Endodermal cell (in vitro differentiated cells): ENCODE measurements at regions not wholly inside any gene's neighbourhood (a gene's known extent, or its start where the extent isn't known, plus 50 kb on each side); places are given as distances from the start of the nearest gene placed in this dataset.

Source experiments
- DNase-seq: peaks from one replicate; pipeline ENCODE4 v3.0.0-alpha.2; 2017
- H3K27ac ChIP-seq: 2 replicates; pipeline ENCODE4 v1.5.1; 2013; ENCODE audit warnings: mild to moderate bottlenecking, low read depth, low read length, moderate library complexity
- H3K27me3 ChIP-seq: 2 replicates; pipeline ENCODE4 v1.6.1; 2013; ENCODE audit warnings: mild to moderate bottlenecking, low read length, moderate library complexity; ENCODE audit not compliant: insufficient read depth, control insufficient read depth, poor library complexity, severe bottlenecking
- H3K36me3 ChIP-seq: 2 replicates; pipeline ENCODE4 v1.7.0; 2013; ENCODE audit warnings: mild to moderate bottlenecking, low read length, moderate library complexity; ENCODE audit not compliant: control insufficient read depth, insufficient read depth
- H3K4me1 ChIP-seq: one replicate; pipeline ENCODE4 v1.7.0; 2013; ENCODE audit warnings: low read length; ENCODE audit not compliant: control insufficient read depth, insufficient read depth
- H3K4me3 ChIP-seq: 2 replicates; pipeline ENCODE4 v1.5.1; 2013; ENCODE audit warnings: mild to moderate bottlenecking, low read length, moderate library complexity
- H3K9ac ChIP-seq: 2 replicates; pipeline ENCODE4 v1.6.1; 2013; ENCODE audit warnings: mild to moderate bottlenecking, low read length, moderate library complexity; ENCODE audit not compliant: poor library complexity, severe bottlenecking; ENCODE audit errors: extremely low read depth
- H3K9me3 ChIP-seq: 2 replicates; pipeline ENCODE4 v1.6.1; 2013; ENCODE audit warnings: mild to moderate bottlenecking, low read length, moderate library complexity; ENCODE audit not compliant: control insufficient read depth
- H3K27ac Mint-ChIP-seq: 2 replicates; pipeline ENCODE4 v1.8.0; 2020; ENCODE audit warnings: mixed read lengths
- H3K27me3 Mint-ChIP-seq: 2 replicates; pipeline ENCODE4 v1.8.0; 2021; ENCODE audit warnings: mild to moderate bottlenecking, mixed read lengths; ENCODE audit not compliant: insufficient read depth
- H3K36me3 Mint-ChIP-seq: 2 replicates; pipeline ENCODE4 v1.8.0; 2020; ENCODE audit warnings: low read depth, mixed read lengths
- H3K4me1 Mint-ChIP-seq: 2 replicates; pipeline ENCODE4 v1.8.0; 2020; ENCODE audit warnings: mixed read lengths
- H3K4me3 Mint-ChIP-seq: 2 replicates; pipeline ENCODE4 v1.8.0; 2020; ENCODE audit warnings: mild to moderate bottlenecking, moderate library complexity, mixed read lengths
- H3K9me3 Mint-ChIP-seq: 2 replicates; pipeline ENCODE4 v1.8.0; 2020; ENCODE audit warnings: mild to moderate bottlenecking, mixed read lengths
- CTCF ChIP-seq: fragments of 200-600 bp; sonication (generic); conservative IDR thresholded peaks from 2 replicates; pipeline ENCODE4 v1.5.0; 2021; ENCODE audit warnings: antibody characterized with exemption, mild to moderate bottlenecking
- WGBS, 2 experiments: methylation state at CpG; one replicate each; pipeline versions ENCODE4 v1.1.5 to v1.1.7; 2013; ENCODE audit warnings: missing lambda C conversion rate in 2 of 2, mixed read lengths in 1 of 2; ENCODE audit not compliant: insufficient coverage in 1 of 2, insufficient read length in 1 of 2; 5-methylcytosine and 5-hydroxymethylcytosine counted together

- 78 to 100% methylated on average over 1 to 2 of the region's 2 CpGs for WGBS, 2 experiments
- Histone ChIP-seq H3K9ac (no peak overlapping the region), H3K4me3 (no peak overlapping the region), H3K27ac (no peak overlapping the region), H3K36me3 (no peaks in the 10 kb centered on the region), H3K4me1 (no peaks in the 10 kb centered on the region), H3K9me3 (no peaks in the 10 kb centered on the region), H3K27me3 (no peaks in the 10 kb centered on the region)
- Mint-ChIP-seq H3K36me3 (peaks cover 3% of the 10 kb centered on the region), H3K27ac (no peak overlapping the region), H3K27me3 (peaks cover 2% of the 10 kb centered on the region), H3K9me3 (no peaks in the 10 kb centered on the region), H3K4me1 (peaks cover 8% of the 10 kb centered on the region), H3K4me3 (no peak overlapping the region)
- TF ChIP-seq CTCF: no peak
- DNase-seq: no peak
Measured at GRCh38 chr1:222948079-222948478, 133.2 kb downstream of the DISP1 start.

GRCh38 chr1:222950892-222951291 lies 136.1 kb downstream of the DISP1 start:
- peaks cover 3% of the 10 kb centered on the region for H3K36me3 Mint-ChIP-seq
- TF ChIP-seq CTCF: no peak
- H3K4me1 Mint-ChIP-seq: peaks cover 3% of the 10 kb centered on the region
- no peak overlapping the region for H3K9ac ChIP-seq
- peaks cover 2% of the 10 kb centered on the region for H3K27me3 Mint-ChIP-seq
- H3K27me3 ChIP-seq: no peaks in the 10 kb centered on the region
- no peak overlapping the region for H3K27ac Mint-ChIP-seq
- H3K27ac ChIP-seq: no peak overlapping the region
- no peaks in the 10 kb centered on the region for H3K4me1 ChIP-seq
- no peaks in the 10 kb centered on the region for H3K9me3 Mint-ChIP-seq
- 86 to 100% methylated on average over 1 to 3 of the region's 3 CpGs for WGBS, 2 experiments
- no peak overlapping the region for H3K4me3 ChIP-seq
- no peaks in the 10 kb centered on the region for H3K36me3 ChIP-seq
- no peak overlapping the region for H3K4me3 Mint-ChIP-seq
- DNase-seq: no peak
- H3K9me3 ChIP-seq: no peaks in the 10 kb centered on the region

GRCh38 chr1:222953585-222953984 lies 138.7 kb downstream of the DISP1 start:
- H3K9ac ChIP-seq: no peak overlapping the region
- Mint-ChIP-seq H3K27ac (no peak overlapping the region), H3K4me3 (no peak overlapping the region), H3K27me3 (peaks cover 2% of the 10 kb centered on the region), H3K4me1 (no peaks in the 10 kb centered on the region), H3K36me3 (peaks cover 3% of the 10 kb centered on the region), H3K9me3 (no peaks in the 10 kb centered on the region)
- no peak overlapping the region for H3K27ac ChIP-seq
- no peaks in the 10 kb centered on the region for H3K36me3 ChIP-seq
- no peak for DNase-seq
- no peaks in the 10 kb centered on the region for H3K4me1 ChIP-seq
- no peaks in the 10 kb centered on the region for H3K9me3 ChIP-seq
- no peak for TF ChIP-seq CTCF
- no CpG with 5 or more reads among the region's 1 CpG for WGBS, 2 experiments
- no peaks in the 10 kb centered on the region for H3K27me3 ChIP-seq
- H3K4me3 ChIP-seq: no peak overlapping the region
